Fibroblast of skin of back (primary cell): ENCODE measurements at regions not wholly inside any gene's neighbourhood (a gene's known extent, or its start where the extent isn't known, plus 50 kb on each side); places are given as distances from the start of the nearest gene placed in this dataset.
A peak's percentile ranks its signal among the peaks of the same experiment; 100 is the strongest.
"Not testable (repeated sequence)": the region's sequence is repeated elsewhere in the genome, so short reads cannot be mapped to it uniquely, and the experiment has no call there.

Experiments
- DNase-seq: peaks from one replicate; pipeline ENCODE4 v3.0.0-alpha.2; 2013

GRCh38 chr3:171981271-171981605 lies 58.1 kb upstream of the FNDC3B start:
- no peak for DNase-seq

DNA sequence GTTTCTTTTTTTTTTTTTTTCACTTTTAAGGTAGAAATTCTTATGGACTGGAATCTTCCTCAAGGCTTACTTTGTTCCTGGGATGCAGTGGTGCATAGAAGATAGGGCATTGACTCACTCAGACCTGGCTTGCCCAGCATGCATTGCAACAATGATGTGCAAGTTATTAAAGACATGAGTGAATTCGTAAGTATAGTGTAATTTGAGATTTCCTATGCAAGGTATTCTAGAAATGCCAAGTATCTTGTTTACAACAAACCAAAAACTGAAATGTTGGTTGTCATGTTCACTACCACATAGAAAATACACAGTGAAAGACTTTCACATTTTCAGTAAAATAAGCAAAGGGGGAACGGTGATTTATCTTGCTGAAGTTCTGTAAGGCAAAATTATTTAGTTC lies 56.5 kb upstream of the FNDC3B start:
- peak; percentile 52 for DNase-seq

DNA sequence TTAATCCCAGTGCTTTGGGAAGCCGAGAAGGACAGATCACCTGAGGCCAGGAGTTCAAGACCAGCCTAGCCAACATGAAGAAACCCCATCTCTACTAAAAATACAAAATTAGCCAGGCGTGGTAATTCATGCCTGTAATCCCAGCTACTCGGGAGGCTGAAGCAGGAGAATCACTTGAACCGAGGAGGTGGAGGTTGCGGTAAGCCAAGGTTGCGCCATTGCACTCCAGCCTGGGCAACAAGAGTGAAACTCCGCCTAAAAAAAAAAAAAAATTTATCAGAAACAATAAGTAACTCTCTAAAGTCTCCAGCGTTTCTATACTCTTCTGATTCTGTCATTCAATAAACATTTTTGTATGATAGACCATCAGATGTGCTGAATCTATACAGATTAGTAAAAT lies 55.7 kb upstream of the FNDC3B start:
- not testable (repeated sequence) for DNase-seq

GRCh38 chr3:171984883-171985282 lies 54.5 kb upstream of the FNDC3B start:
- DNase-seq: no peak

DNA sequence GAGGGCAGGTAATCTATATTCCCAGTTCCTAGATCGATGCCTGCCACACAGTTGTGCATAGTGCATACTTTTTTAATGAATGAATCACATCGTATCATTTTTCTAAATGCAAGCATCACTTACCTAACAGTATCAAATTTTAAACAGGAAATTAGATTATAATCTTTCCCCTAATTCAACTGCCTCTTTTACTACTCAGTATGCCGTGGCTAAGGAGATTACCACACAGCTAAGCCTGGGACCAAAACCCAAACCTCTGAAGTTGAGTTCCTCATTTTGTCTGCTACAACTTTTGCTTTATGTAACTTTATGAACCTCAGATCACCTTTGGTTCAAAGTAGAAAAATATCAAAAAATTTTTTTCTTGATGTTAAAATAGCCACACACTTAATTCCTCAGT lies 53.2 kb upstream of the FNDC3B start:
- no peak for DNase-seq

- DNase-seq: no peak
Observed at GRCh38 chr3:171986757-171987518, 52.4 kb upstream of the FNDC3B start.
